HG03378 (cell line): ENCODE measurements at regions not wholly inside any gene's neighbourhood (a gene's known extent, or its start where the extent isn't known, plus 50 kb on each side); places are given as distances from the start of the nearest gene placed in this dataset.

Experiments used
- ATAC-seq: cut with Tn5 transposase; IDR thresholded peaks from one replicate; pipeline ENCODE4 v1.9.1; 2021; ENCODE audit warnings: mild to moderate bottlenecking, moderate library complexity; ENCODE audit not compliant: unreplicated experiment

GRCh38 chr13:84686458-84686857 lies 804.2 kb upstream of the SLITRK1 start:
- no peak for ATAC-seq

DNA sequence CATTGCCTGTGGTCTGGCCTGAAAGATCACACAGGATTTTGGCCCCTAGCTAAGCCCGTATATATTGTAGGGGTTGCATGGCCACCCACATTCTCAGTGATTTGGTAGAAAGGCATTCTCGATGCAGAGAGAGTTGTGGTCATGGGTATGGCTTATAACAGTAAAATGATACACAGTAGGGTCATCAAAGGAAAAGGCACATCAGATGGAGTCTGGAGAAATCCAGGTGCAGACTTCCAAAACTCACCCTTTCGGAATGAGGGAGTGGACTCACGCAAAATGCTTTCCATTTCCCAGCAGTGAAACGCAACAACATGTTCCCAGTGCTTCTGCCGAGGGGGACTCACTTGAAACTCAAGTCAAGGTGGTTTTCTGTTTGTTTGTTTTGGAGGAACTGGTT lies 802.5 kb upstream of the SLITRK1 start:
- ATAC-seq, result no peak

DNA sequence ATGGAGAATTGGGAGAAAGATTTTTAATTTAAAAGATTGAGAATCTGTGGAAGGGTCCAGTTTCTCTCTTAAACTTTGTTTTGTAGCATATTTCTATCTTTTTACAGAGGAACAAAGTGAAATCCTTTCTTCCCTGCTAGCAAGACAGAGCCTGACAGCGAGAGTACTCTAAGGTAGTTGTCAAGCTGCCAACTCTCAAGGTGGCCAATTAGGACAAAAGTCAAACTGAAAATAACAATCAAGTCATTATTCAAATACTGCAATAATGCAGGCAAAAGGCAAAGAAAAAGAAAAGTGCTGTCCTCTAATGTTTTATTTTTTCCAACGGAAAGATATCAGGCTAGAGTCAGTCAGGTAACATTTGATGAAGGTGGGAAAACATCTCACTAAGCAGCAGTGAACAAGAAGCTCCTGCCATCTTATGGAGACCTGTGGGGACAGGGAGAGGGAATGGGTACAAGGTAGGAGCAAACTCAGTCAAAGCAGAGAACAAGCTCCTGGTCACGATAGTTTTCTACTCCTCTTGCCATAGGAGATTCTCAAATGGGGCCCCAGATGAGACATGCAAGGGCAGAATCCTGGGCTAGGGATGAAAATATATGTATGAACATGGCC lies 801.9 kb upstream of the SLITRK1 start:
- no peak for ATAC-seq

DNA sequence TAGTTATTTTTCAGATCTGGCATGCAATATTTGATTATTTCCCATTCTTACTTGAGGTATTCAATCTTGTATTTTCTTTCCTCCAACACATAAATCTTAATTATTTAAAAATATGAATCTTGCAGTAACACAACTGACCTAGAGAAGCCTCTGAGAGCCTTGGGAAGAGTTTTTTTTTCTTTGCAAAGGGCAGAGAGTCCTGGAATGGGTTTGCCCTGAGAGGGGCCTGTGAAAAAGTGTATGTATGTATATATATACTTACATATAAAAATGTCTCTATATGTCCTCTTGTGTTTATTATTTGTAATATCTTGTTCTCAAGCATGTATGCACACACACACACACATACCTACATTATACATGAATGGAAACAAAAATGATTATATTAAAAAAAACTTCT lies 801.2 kb upstream of the SLITRK1 start:
- ATAC-seq, result no peak

- ATAC-seq, result no peak
Observed at GRCh38 chr13:84677836-84678235, 795.6 kb upstream of the SLITRK1 start.

DNA sequence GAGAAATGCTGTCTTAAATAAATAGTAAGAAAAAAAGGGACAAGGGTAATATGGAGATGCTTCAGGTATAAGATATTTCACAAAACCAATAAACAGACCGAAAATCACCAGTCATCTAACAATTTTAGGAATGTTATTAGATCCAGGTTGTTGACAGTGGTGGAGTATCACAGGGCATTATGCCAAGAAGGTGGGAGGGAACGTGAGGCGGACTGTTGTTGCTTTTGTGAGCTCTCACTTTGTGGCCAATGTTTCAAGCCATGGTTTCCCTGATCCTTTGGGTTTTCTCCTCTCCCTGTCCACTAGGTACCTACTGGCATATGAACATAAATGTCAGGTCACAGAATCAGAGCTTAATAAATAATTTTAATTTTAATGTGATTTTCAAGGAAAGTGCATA lies 790.3 kb upstream of the SLITRK1 start:
- ATAC-seq, result no peak

GRCh38 chr13:84670245-84670644 lies 788.0 kb upstream of the SLITRK1 start:
- no peak for ATAC-seq

GRCh38 chr13:84668637-84669036 lies 786.4 kb upstream of the SLITRK1 start:
- no peak for ATAC-seq

DNA sequence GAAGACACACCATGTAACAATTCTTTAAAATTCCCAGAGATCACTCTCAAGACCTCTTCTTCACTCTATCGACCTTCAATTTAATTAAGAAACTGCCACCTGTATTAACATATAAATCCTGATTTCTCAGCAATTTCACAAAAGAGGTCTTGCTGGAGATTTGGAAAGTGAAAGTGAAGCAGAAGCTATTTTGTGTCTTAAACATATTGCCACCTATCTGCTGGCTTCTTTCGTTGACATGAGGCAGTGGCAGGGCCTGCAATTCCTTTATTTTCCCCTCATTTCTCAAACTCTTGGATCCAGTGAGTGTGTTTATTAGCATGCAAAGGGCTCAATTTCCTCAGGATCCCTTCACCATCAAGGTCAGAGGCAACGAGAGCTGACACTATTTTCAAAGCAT lies 780.2 kb upstream of the SLITRK1 start:
- no peak for ATAC-seq

DNA sequence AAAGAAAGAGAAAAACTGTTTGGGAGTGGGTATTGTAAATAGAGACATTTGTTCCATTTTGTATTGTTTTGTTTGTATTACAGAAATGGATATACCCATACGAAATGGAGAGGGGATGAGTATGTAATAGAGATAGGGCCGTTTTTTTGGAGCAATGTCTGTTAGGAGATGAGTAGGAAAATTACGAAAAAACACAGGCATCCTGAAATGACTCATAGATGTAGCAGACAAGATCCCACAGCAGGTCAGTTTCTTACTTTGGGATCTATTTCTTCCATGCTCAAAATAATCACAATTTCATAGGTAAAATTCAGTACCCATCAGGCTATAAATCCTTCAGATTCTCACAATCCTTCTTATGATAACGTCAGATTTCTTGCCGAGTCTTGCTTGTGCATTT lies 779.4 kb upstream of the SLITRK1 start:
- no peak for ATAC-seq

- no peak for ATAC-seq
Observed at GRCh38 chr13:84659359-84659661, 777.0 kb upstream of the SLITRK1 start.

DNA sequence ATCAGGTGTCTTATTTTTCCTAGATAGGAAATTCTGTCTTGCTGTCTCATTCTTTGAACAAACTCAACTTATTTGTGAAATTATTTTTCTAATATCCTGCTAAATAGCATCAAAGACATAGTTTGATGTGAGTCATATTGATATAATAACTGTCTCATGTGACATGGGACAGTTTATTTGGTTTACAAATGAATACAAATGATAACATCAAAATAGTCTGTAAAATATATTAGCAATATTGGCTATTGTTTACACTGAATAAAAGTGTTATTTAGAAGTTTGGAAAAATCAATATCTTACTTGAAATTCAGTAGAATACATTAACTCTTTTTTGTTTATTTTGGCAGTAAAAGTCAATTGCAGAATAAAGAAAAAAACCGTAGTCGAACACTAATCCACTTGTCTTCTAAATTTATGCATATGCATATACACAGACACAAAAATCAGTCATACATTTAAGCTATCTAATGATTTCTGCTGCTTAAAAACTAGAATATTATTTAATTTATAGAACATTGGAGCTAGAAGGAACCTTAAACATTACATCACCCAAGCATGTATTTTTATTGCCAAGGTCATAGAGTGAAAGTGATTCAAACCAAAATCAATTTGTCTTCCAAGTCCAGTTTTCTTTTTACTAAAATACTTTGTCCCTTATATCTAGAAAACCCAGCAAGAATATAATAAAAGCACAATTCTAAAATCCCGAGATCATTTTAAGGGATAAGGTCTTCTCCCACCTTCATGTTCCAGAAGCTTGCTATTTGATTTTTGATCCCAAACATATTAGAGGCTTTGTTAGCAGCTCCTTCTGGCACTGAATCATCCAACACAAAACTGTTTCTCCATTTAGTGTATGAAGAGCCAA lies 776.5 kb upstream of the SLITRK1 start:
- ATAC-seq, result no peak

DNA sequence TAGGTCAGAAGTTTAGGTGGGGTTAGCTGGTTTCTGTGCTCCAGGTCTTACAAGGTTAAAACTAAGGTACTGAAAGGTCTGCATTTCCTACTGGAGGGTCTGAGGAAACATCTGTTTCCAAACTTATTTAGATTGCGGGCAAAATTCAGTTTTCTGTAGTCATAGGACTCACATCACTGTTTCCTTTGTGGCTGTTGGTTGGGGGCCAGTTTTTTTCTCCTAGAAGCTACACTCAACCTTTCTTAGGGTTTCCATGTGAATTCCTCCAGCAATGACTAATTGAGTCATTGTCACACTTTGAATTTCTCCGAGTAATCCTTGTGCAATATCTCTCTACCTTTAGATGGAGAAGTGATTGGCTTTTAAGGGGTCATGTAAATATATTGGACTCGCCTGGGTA lies 773.4 kb upstream of the SLITRK1 start:
- ATAC-seq, result no peak

GRCh38 chr13:84654654-84655275 lies 772.5 kb upstream of the SLITRK1 start:
- ATAC-seq, result no peak

DNA sequence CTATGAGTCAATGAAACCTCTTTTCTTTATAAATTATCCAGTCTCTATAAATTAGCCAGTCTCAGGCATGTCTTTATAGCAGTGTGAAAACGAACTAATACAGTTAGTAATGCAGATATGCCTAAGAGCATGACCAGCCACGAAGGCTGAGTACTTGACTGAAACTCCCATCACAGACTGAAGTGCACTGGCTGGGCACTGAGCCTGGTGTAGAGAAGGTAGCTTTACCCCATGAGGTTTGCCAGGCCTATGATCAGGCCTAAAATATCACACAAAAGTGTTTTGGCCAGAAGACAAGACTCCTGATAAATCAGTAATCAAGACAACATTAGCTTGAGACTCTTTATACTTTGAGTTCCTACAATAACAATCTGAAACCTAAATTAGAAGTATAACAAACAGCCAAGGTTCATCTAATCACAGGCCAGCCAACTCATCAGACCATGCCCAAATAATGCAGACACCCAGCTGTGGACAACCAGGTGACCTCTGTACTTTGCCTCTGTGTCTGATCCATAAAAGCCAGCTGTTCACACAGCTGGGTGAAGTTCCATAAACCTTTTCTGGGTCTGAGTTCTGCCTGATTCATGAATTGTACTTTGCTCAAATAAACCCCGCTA lies 771.8 kb upstream of the SLITRK1 start:
- ATAC-seq, result no peak

- no peak for ATAC-seq
Observed at GRCh38 chr13:84651705-84652104, 769.4 kb upstream of the SLITRK1 start.

DNA sequence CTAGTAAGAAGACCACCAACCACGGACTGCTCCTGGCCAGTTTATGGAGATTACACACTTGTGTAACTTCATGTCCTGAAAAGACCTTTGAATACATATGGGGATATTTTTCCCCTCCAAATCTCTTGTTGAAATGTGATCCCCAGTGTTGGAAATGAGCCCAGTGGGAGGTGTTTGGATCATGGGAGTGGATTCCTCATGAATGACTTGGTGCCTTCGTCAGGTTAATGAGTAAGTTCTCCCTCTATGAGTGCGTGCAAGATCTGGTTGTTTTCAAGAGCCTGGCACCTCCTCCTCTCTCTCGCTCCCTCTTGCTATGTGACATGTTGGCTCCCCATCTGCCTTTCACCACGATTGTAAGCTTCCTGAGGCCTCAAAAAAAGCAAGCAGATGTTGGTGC lies 769.0 kb upstream of the SLITRK1 start:
- no peak for ATAC-seq

DNA sequence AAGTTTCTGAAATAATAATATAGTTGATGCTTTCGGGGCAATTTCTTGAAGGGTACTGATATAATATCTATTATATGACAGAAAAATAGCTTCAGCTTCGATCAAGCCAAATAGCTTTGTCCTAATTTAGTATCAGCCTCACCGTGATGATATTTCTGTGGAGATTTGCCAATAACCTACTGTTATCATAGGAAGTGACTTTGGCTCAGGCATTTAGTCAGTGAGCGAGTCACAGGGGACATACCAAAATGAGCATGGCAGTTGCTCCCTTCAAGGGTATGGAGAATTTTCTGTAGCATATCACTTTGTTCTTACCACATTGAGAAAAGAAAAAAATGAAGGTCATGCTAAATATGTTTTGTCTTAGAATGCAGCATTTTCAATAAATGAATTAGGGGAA lies 767.6 kb upstream of the SLITRK1 start:
- ATAC-seq, result no peak

- ATAC-seq, result no peak
Observed at GRCh38 chr13:84648069-84648640, 765.9 kb upstream of the SLITRK1 start.

GRCh38 chr13:84646957-84647356 lies 764.7 kb upstream of the SLITRK1 start:
- no peak for ATAC-seq

DNA sequence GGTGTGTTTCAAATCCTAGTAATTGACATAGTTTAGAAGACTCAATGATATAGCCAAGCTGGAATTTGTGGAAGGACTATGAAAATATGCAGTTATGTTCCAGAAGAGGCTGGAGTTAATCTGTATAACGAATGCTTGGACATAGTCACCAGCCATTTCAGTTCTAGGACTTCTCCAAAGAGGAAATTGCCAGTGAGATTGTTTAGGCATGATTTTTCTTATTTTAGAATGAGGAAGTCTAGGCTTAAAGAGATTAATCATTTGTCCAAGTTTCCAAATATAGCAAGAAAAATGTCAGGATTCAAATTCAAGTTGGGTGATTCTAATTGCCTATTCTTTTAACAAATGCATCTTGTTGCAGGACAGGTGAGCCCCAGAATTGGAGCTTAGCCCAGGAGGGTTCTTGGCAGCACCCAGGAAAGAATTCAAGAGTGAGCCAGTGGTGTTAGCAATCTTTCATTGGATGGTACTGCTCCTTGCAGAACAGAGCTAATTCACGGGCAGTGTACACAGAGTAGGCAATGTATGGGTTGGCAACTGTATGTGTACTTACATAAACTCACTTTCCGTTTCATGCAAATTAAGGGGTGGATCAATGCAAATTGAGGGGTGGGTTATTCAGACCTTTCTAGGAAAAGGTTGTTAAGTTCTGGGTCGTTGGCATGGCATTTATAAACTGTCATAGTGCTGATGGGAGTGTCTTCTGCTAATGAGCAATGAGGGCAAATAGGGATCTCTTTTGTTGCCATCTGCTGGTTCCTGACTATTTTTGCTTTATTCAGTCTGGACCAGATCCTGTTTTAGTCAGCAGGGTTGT lies 763.1 kb upstream of the SLITRK1 start:
- no peak for ATAC-seq
